OCI-LY7 (cell line): ENCODE measurements at regions not wholly inside any gene's neighbourhood (a gene's known extent, or its start where the extent isn't known, plus 50 kb on each side); places are given as distances from the start of the nearest gene placed in this dataset.

Experiments used
- EZH2phosphoT487 ChIP-seq: fragments of 200-600 bp; sonication (generic); IDR thresholded peaks from 2 replicates; pipeline ENCODE4 v1.6.1; 2018; ENCODE audit warnings: low read depth, borderline replicate concordance, mild to moderate bottlenecking, mixed run types, antibody characterized with exemption, low read length, moderate library complexity, mixed read lengths
- TF ChIP-seq, protein P1 (sequence below): fragments of 200-600 bp; sonication (generic); conservative IDR thresholded peaks from 2 replicates; pipeline ENCODE4 v1.5.1; 2014; ENCODE audit warnings: mild to moderate bottlenecking, antibody characterized with exemption, low read length, moderate library complexity, mixed read lengths

DNA sequence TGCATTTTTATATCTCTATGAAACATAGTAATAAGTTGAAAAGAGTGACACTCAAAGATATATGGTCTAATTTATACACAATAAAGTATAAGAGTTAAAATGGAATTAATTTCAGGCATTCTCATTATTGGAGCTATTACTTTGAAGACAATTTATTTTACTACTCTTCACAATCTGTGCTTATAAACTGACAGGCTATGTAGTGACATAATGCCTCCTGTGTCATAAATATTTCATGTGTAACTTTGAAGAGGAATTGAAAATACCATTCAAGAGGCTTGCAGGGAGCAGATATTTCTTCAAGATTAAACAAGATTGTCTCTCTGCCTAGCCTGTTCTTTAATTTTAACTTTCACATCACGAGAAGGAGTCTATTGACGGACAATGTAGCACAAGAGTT lies 1881.5 kb upstream of the PCDH20 start:
- TF ChIP-seq, protein P1, sequence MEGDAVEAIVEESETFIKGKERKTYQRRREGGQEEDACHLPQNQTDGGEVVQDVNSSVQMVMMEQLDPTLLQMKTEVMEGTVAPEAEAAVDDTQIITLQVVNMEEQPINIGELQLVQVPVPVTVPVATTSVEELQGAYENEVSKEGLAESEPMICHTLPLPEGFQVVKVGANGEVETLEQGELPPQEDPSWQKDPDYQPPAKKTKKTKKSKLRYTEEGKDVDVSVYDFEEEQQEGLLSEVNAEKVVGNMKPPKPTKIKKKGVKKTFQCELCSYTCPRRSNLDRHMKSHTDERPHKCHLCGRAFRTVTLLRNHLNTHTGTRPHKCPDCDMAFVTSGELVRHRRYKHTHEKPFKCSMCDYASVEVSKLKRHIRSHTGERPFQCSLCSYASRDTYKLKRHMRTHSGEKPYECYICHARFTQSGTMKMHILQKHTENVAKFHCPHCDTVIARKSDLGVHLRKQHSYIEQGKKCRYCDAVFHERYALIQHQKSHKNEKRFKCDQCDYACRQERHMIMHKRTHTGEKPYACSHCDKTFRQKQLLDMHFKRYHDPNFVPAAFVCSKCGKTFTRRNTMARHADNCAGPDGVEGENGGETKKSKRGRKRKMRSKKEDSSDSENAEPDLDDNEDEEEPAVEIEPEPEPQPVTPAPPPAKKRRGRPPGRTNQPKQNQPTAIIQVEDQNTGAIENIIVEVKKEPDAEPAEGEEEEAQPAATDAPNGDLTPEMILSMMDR: no peak
- no peak for TF ChIP-seq EZH2phosphoT487
